Breast epithelium (tissue), 3 donors: ENCODE measurements at regions not wholly inside any gene's neighbourhood (a gene's known extent, or its start where the extent isn't known, plus 50 kb on each side); places are given as distances from the start of the nearest gene placed in this dataset.

ENCODE experiments used
- CTCF ChIP-seq, 3 donors: fragments of 450-650 bp; IDR thresholded peaks; one replicate each; pipeline ENCODE4 v1.5.1; 2016 to 2017; ENCODE audit warnings: antibody characterized with exemption in 3 of 3, mild to moderate bottlenecking in 3 of 3, moderate library complexity in 3 of 3
- POLR2A ChIP-seq: fragments of 450-650 bp; IDR thresholded peaks from one replicate; pipeline ENCODE4 v1.6.1; 2016; ENCODE audit warnings: antibody characterized with exemption, mild to moderate bottlenecking, moderate library complexity
- POLR2AphosphoS5 ChIP-seq, 3 donors: sonication (generic); formaldehyde crosslinking; IDR thresholded peaks; one replicate each; pipeline ENCODE4 v1.6.1; 2017; ENCODE audit warnings: antibody characterized with exemption in 3 of 3

DNA sequence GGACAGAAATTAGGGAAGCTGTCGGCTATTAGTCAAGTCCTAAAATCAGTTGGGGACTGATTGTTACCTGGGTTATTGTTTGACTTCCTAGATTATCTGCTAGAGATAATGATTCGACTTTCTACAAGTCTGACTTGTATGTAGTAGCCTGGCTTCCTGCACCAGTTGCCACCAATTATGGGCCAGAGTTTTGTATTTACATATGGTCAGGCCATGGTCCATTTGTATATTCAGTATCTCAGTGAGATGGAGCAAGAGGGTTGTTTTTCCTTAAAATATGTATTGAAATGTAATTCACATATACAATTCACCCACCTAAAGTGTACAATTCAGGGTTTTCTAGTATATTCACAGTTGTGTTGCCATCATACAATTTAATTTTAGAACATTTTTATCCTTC lies 130.6 kb upstream of the PHACTR3 start:
- TF ChIP-seq CTCF (IDR thresholded peaks at IDR 0.05) (no peak), POLR2AphosphoS5 (IDR thresholded peaks at IDR 0.05) (no peak), POLR2A (no peak)
